PFSK-1 (cell line): ENCODE measurements at regions not wholly inside any gene's neighbourhood (a gene's known extent, or its start where the extent isn't known, plus 50 kb on each side); places are given as distances from the start of the nearest gene placed in this dataset.

Source experiments
- FOXP2 ChIP-seq: optimal IDR thresholded peaks from 2 replicates; pipeline ENCODE3; 2011; ENCODE audit warnings: borderline replicate concordance, control low read depth, inconsistent platforms; ENCODE audit not compliant: insufficient read depth; ENCODE audit errors: extremely low read length, extremely low read depth
- POLR2AphosphoS5 ChIP-seq: IDR thresholded peaks from 2 replicates; pipeline ENCODE4 v1.6.1; 2012; ENCODE audit warnings: low read depth, mild to moderate bottlenecking, control low read depth, low read length, moderate library complexity
- REST ChIP-seq, 2 experiments: IDR thresholded peaks; 2 replicates each; pipeline versions ENCODE4 v1.6.1 to v1.8.0; 2011 to 2012; ENCODE audit warnings: low read depth in 2 of 2, low read length in 2 of 2, control low read depth in 1 of 2, inconsistent platforms in 1 of 2, mild to moderate bottlenecking in 1 of 2, moderate library complexity in 1 of 2; ENCODE audit not compliant: insufficient read depth in 1 of 2
- SIN3A ChIP-seq: IDR thresholded peaks from 2 replicates; pipeline ENCODE4 v1.6.1; 2012; ENCODE audit warnings: mild to moderate bottlenecking, low read length, moderate library complexity, borderline replicate concordance; ENCODE audit not compliant: insufficient read depth
- TAF1 ChIP-seq: IDR thresholded peaks from 2 replicates; pipeline ENCODE4 v1.6.1; 2012; ENCODE audit warnings: low read length, control low read depth, borderline replicate concordance; ENCODE audit not compliant: insufficient read depth

- TF ChIP-seq POLR2AphosphoS5 (no peak), FOXP2 (no peak), TAF1 (no peak), SIN3A (no peak)
Observed at GRCh38 chr2:12073217-12073852, 326.9 kb downstream of the LPIN1 start.

GRCh38 chr2:12074126-12074844, 327.9 kb downstream of the LPIN1 start:
- TF ChIP-seq POLR2AphosphoS5 = no peak
- no peak for TF ChIP-seq FOXP2
- no peak for TF ChIP-seq REST (IDR thresholded peaks at IDR 0.05; ENCODE audit: insufficient read depth in 1 of 2, low read depth in 2 of 2, low read length in 2 of 2)
- TF ChIP-seq SIN3A = no peak

- no peak for TF ChIP-seq SIN3A
Observed at GRCh38 chr2:12074845-12075217, 328.4 kb downstream of the LPIN1 start.

- TF ChIP-seq REST (IDR thresholded peaks at IDR 0.05; ENCODE audit: insufficient read depth in 1 of 2, low read depth in 2 of 2, low read length in 2 of 2) = no peak
- TF ChIP-seq SIN3A = no peak
- TF ChIP-seq TAF1 = no peak
- TF ChIP-seq POLR2AphosphoS5 = no peak
- no peak for TF ChIP-seq FOXP2
Observed at GRCh38 chr2:12075603-12076002, 329.2 kb downstream of the LPIN1 start.

GRCh38 chr2:12076810-12077209, 330.4 kb downstream of the LPIN1 start:
- no peak for TF ChIP-seq POLR2AphosphoS5
- TF ChIP-seq FOXP2 = no peak
- no peak for TF ChIP-seq TAF1
- TF ChIP-seq SIN3A = no peak

DNA sequence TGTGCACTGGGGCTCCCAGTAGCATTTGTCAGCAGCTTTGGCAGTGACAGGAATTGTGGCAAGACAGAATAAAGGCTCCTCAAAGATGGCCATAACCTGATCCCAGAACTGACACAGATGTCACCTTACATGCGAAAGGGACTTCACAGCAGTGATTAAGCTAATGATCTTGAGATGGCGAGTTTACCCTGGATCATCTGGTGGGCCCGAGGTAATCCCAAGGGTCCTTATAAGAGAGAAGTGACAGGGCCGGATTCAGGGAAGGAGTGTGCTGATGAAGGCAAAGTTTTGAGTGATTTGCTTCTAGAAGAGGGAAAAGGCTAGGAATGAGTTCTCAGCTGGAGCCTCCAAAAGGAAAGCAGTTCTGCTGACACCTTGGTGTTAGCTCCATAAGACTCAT, 333.9 kb downstream of the LPIN1 start:
- no peak for TF ChIP-seq SIN3A
- no peak for TF ChIP-seq POLR2AphosphoS5
- no peak for TF ChIP-seq TAF1
- no peak for TF ChIP-seq FOXP2
- TF ChIP-seq REST (IDR thresholded peaks at IDR 0.05; ENCODE audit: insufficient read depth in 1 of 2, low read depth in 2 of 2, low read length in 2 of 2) = no peak
